OCI-LY3 (cell line): ENCODE measurements at regions not wholly inside any gene's neighbourhood (a gene's known extent, or its start where the extent isn't known, plus 50 kb on each side); places are given as distances from the start of the nearest gene placed in this dataset.

ENCODE experiments used
- H2AFZ ChIP-seq: fragments of 200-600, 300-600 bp; shearing (Covaris generic); 2 replicates; pipeline ENCODE4 v1.6.0; 2014; ENCODE audit warnings: antibody characterized with exemption, low read depth, low read length
- H3K27ac ChIP-seq: fragments of 200-600, 300-600 bp; sonication (generic); 2 replicates; pipeline ENCODE4 v1.5.1; 2014; ENCODE audit warnings: mild to moderate bottlenecking, low read length, moderate library complexity, mixed read lengths
- H3K27me3 ChIP-seq: fragments of 200-600, 300-600 bp; sonication (generic); 2 replicates; pipeline ENCODE4 v1.6.1; 2014; ENCODE audit warnings: low read depth, low read length, mixed read lengths
- H3K36me3 ChIP-seq: fragments of 200-600, 300-600 bp; sonication (generic); replicated peaks from 2 replicates; pipeline ENCODE3; 2014; ENCODE audit warnings: low read depth, low read length, mixed read lengths
- H3K4me1 ChIP-seq: fragments of 300-600, 200-600 bp; sonication (generic); 2 replicates; pipeline ENCODE4 v1.6.1; 2014; ENCODE audit warnings: low read length, mixed read lengths
- H3K4me2 ChIP-seq: fragments of 200-600, 300-600 bp; sonication (generic); 2 replicates; pipeline ENCODE4 v1.6.1; 2014; ENCODE audit warnings: low read length, mixed read lengths
- H3K4me3 ChIP-seq: fragments of 300-600, 200-600 bp; sonication (generic); 2 replicates; pipeline ENCODE4 v1.5.1; 2014; ENCODE audit warnings: antibody characterized with exemption, mild to moderate bottlenecking, low read length, moderate library complexity
- H3K79me2 ChIP-seq: fragments of 300-600, 200-600 bp; shearing (Covaris generic); 2 replicates; pipeline ENCODE4 v1.6.1; 2014; ENCODE audit warnings: mild to moderate bottlenecking, low read length, mixed read lengths
- H3K9ac ChIP-seq: fragments of 300-600, 200-600 bp; shearing (Covaris generic); 2 replicates; pipeline ENCODE4 v1.6.0; 2014; ENCODE audit warnings: mild to moderate bottlenecking, low read length, moderate library complexity
- H3K9me3 ChIP-seq: fragments of 200-600, 300-600 bp; shearing (Covaris generic); 2 replicates; pipeline ENCODE4 v1.6.1; 2014; ENCODE audit warnings: low read length, mixed read lengths; ENCODE audit not compliant: insufficient read depth
- H4K20me1 ChIP-seq: fragments of 200-600, 300-600 bp; sonication (generic); 2 replicates; pipeline ENCODE4 v1.6.1; 2016; ENCODE audit warnings: low read length, mixed read lengths; ENCODE audit not compliant: insufficient read depth
- EZH2phosphoT487 ChIP-seq: fragments of 200-600 bp; shearing (Covaris generic); IDR thresholded peaks from 2 replicates; pipeline ENCODE4 v1.6.1; 2018; ENCODE audit warnings: antibody characterized with exemption, mixed run types, low read depth
- TF ChIP-seq, protein P1 (sequence below): fragments of 200-600, 300-600 bp; sonication (generic); IDR thresholded peaks from 2 replicates; pipeline ENCODE4 v1.5.1; 2014; ENCODE audit warnings: antibody characterized with exemption, low read length, low read depth

DNA sequence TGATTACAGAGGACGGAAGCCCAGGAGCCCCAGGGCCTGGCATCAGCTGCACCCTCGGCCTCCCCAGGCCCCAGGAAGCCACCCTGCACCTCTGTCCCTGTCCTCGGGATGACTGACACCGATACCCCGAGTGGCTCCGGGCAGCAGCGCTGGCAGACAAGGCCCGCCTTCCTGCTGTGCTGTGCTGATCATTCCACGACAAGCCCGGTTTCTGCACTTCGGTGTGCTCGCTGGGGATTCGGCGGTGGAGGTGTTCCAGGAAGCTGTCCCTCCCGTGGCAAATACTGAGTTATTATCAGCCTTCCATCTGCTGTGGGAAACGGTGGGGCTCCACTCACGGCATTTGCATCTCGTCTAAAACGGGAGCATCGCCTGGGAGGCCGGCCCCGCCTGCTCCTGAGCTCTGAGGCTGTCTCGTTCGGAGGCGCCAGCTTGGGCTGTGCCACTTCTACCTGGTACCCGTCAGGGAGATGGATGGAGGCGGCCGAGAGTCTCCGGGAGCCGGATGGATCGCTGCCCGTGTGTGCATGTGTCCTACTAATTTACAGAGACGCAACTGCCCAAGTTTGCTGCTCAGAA is 506.1 kb downstream of the BRD1 start:
- TF ChIP-seq, protein P1, sequence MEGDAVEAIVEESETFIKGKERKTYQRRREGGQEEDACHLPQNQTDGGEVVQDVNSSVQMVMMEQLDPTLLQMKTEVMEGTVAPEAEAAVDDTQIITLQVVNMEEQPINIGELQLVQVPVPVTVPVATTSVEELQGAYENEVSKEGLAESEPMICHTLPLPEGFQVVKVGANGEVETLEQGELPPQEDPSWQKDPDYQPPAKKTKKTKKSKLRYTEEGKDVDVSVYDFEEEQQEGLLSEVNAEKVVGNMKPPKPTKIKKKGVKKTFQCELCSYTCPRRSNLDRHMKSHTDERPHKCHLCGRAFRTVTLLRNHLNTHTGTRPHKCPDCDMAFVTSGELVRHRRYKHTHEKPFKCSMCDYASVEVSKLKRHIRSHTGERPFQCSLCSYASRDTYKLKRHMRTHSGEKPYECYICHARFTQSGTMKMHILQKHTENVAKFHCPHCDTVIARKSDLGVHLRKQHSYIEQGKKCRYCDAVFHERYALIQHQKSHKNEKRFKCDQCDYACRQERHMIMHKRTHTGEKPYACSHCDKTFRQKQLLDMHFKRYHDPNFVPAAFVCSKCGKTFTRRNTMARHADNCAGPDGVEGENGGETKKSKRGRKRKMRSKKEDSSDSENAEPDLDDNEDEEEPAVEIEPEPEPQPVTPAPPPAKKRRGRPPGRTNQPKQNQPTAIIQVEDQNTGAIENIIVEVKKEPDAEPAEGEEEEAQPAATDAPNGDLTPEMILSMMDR = no peak
- TF ChIP-seq EZH2phosphoT487 = no peak
- no peak overlapping the region for H3K27ac ChIP-seq
- no peak overlapping the region for H2AFZ ChIP-seq
- no peaks in the 10 kb centered on the region for H3K27me3 ChIP-seq
- no peak overlapping the region for H3K4me3 ChIP-seq
- no peaks in the 10 kb centered on the region for H4K20me1 ChIP-seq
- H3K79me2 ChIP-seq = no peaks in the 10 kb centered on the region
- no peaks in the 10 kb centered on the region for H3K9me3 ChIP-seq
- no peaks in the 10 kb centered on the region for H3K4me1 ChIP-seq
- H3K9ac ChIP-seq = no peak overlapping the region
- H3K36me3 ChIP-seq = no peaks in the 10 kb centered on the region
- no peak overlapping the region for H3K4me2 ChIP-seq

GRCh38 chr22:49320714-49321476 is 506.8 kb downstream of the BRD1 start:
- Histone ChIP-seq H4K20me1 (no peaks in the 10 kb centered on the region), H3K9me3 (no peaks in the 10 kb centered on the region), H3K27ac (no peak overlapping the region), H2AFZ (no peak overlapping the region), H3K4me1 (no peaks in the 10 kb centered on the region), H3K4me3 (no peak overlapping the region), H3K79me2 (no peaks in the 10 kb centered on the region), H3K36me3 (no peaks in the 10 kb centered on the region), H3K9ac (no peak overlapping the region), H3K4me2 (no peak overlapping the region), H3K27me3 (no peaks in the 10 kb centered on the region)
- TF ChIP-seq, protein P1 = no peak
- no peak for TF ChIP-seq EZH2phosphoT487

DNA sequence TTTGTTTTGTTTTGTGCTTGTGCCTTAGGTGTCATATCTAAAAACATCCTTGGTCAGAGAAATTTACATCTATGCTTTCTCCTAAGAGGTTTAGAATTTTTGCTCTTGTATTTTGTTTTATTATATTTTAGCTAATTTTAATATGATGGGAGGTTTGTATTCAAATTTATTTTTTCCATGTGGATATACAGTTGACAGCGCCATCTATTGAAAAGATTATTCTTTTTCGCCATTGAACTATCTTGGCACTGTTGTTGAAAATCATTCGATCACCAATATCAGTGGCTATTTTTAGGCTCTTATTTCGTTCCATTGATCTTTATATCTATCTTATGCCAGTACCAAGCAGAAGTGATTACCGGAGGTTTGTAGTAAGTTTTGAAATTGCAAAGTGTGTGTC is 510.3 kb downstream of the BRD1 start:
- no peaks in the 10 kb centered on the region; the same call in 1 of the 2 replicates for H3K27me3 ChIP-seq

GRCh38 chr22:49312601-49313000 is 515.1 kb downstream of the BRD1 start:
- Histone ChIP-seq H3K9me3 (no peaks in the 10 kb centered on the region), H3K4me1 (no peaks in the 10 kb centered on the region), H3K79me2 (no peaks in the 10 kb centered on the region), H3K27me3 (no peaks in the 10 kb centered on the region; the same call in 1 of the 2 replicates), H3K36me3 (no peaks in the 10 kb centered on the region), H4K20me1 (no peaks in the 10 kb centered on the region), H3K27ac (no peak overlapping the region), H3K4me3 (no peak overlapping the region), H2AFZ (no peak overlapping the region), H3K4me2 (no peak overlapping the region), H3K9ac (no peak overlapping the region)
- TF ChIP-seq, protein P1 = no peak
- TF ChIP-seq EZH2phosphoT487 = no peak

More for the DNA sequence above, 510.3 kb downstream of the BRD1 start:
- no peak for TF ChIP-seq EZH2phosphoT487
- TF ChIP-seq, protein P1 = peak; percentile 33; the same call in 1 of the 2 replicates
- no peaks in the 10 kb centered on the region for H3K79me2 ChIP-seq
- no peaks in the 10 kb centered on the region for H3K4me1 ChIP-seq
- H3K36me3 ChIP-seq = no peaks in the 10 kb centered on the region
- no peaks in the 10 kb centered on the region for H4K20me1 ChIP-seq
- H2AFZ ChIP-seq = no peak overlapping the region
- H3K9ac ChIP-seq = no peak overlapping the region
- H3K9me3 ChIP-seq = no peaks in the 10 kb centered on the region
- H3K27ac ChIP-seq = no peak overlapping the region
- H3K4me3 ChIP-seq = no peak overlapping the region
- H3K4me2 ChIP-seq = no peak overlapping the region
